GM23338 (cell line): ENCODE measurements at regions not wholly inside any gene's neighbourhood (a gene's known extent, or its start where the extent isn't known, plus 50 kb on each side); places are given as distances from the start of the nearest gene placed in this dataset.

Experiments used
- ATAC-seq: fragments of 200-7000 bp; cut with Tn5 transposase; 3 replicates; pipeline ENCODE4 v1.9.1; 2020
- DNase-seq: peaks from one replicate; pipeline ENCODE4 v3.0.0-alpha.2; 2015; ENCODE audit warnings: low spot score
- H2AFZ ChIP-seq: fragments of 200-600 bp; sonication (generic); 2 replicates; pipeline ENCODE4 v1.8.0; 2016; ENCODE audit warnings: antibody characterized with exemption, mild to moderate bottlenecking, moderate library complexity
- H3F3A ChIP-seq: fragments of 200-600 bp; sonication (generic); replicated peaks from 2 replicates; pipeline ENCODE4 v1.8.0; 2017; ENCODE audit warnings: antibody characterized with exemption, mixed run types, low read depth
- H3K27ac ChIP-seq: fragments of 200-600 bp; sonication (generic); 2 replicates; pipeline ENCODE4 v1.6.1; 2016; ENCODE audit warnings: low read depth
- H3K27me3 ChIP-seq: fragments of 200-600 bp; sonication (generic); 2 replicates; pipeline ENCODE4 v1.8.0; 2016; ENCODE audit warnings: mild to moderate bottlenecking, mixed run types, moderate library complexity; ENCODE audit not compliant: insufficient read depth
- H3K36me3 ChIP-seq: fragments of 200-600 bp; sonication (generic); 2 replicates; pipeline ENCODE4 v1.8.0; 2016; ENCODE audit warnings: mild to moderate bottlenecking; ENCODE audit not compliant: insufficient read depth
- H3K4me1 ChIP-seq: fragments of 200-600 bp; sonication (generic); 2 replicates; pipeline ENCODE4 v1.8.0; 2016; ENCODE audit warnings: mild to moderate bottlenecking, moderate library complexity; ENCODE audit not compliant: insufficient read depth
- H3K4me2 ChIP-seq: fragments of 200-600 bp; sonication (generic); 2 replicates; pipeline ENCODE4 v1.7.1; 2017; ENCODE audit warnings: mixed run types
- H3K4me3 ChIP-seq: fragments of 200-600 bp; sonication (generic); 2 replicates; pipeline ENCODE4 v1.6.1; 2016; ENCODE audit warnings: mixed run types
- H3K79me2 ChIP-seq: fragments of 200-600 bp; sonication (generic); replicated peaks from 2 replicates; pipeline ENCODE4 v1.8.0; 2017; ENCODE audit warnings: mild to moderate bottlenecking; ENCODE audit not compliant: insufficient read depth
- H3K9me2 ChIP-seq: fragments of 200-600 bp; sonication (generic); 2 replicates; pipeline ENCODE4 v1.8.0; 2017; ENCODE audit not compliant: insufficient read depth
- H4K20me1 ChIP-seq: fragments of 200-600 bp; sonication (generic); replicated peaks from 2 replicates; pipeline ENCODE4 v1.8.0; 2017; ENCODE audit warnings: mild to moderate bottlenecking; ENCODE audit not compliant: insufficient read depth
- H3K27ac Mint-ChIP-seq: 2 replicates; pipeline ENCODE4 v1.8.0; 2020; ENCODE audit warnings: inconsistent platforms, mild to moderate bottlenecking, moderate library complexity, mixed read lengths
- H3K27me3 Mint-ChIP-seq: 3 replicates; pipeline ENCODE4 v1.8.0; 2022; ENCODE audit warnings: low read depth, mild to moderate bottlenecking, moderate library complexity, mixed read lengths, inconsistent platforms; ENCODE audit not compliant: insufficient read depth, poor library complexity
- H3K36me3 Mint-ChIP-seq: 3 replicates; pipeline ENCODE4 v1.8.0; 2021; ENCODE audit warnings: low read depth, mild to moderate bottlenecking, inconsistent platforms, moderate library complexity, mixed read lengths
- H3K4me1 Mint-ChIP-seq: 3 replicates; pipeline ENCODE4 v1.8.0; 2020; ENCODE audit warnings: mild to moderate bottlenecking, inconsistent platforms, mixed read lengths
- H3K4me3 Mint-ChIP-seq: 3 replicates; pipeline ENCODE4 v1.8.0; 2021; ENCODE audit warnings: moderate library complexity, mild to moderate bottlenecking, inconsistent platforms, mixed read lengths
- H3K9me3 Mint-ChIP-seq: 3 replicates; pipeline ENCODE4 v1.8.0; 2020; ENCODE audit warnings: moderate library complexity, mild to moderate bottlenecking, inconsistent platforms, mixed read lengths
- CREB1 ChIP-seq: fragments of 250-450 bp; sonication (Bioruptor Pico); IDR thresholded peaks from 2 replicates; pipeline ENCODE4 v1.5.0; 2020; ENCODE audit warnings: low read depth, mild to moderate bottlenecking, moderate library complexity
- EZH2 ChIP-seq: fragments of 200-600 bp; sonication (generic); IDR thresholded peaks from one replicate; pipeline ENCODE4 v1.8.0; 2017; ENCODE audit warnings: antibody characterized with exemption, mild to moderate bottlenecking, low read depth; ENCODE audit not compliant: unreplicated experiment
- EZH2phosphoT487 ChIP-seq: fragments of 200-600 bp; sonication (generic); IDR thresholded peaks from one replicate; pipeline ENCODE4 v1.8.1; 2018; ENCODE audit warnings: antibody characterized with exemption; ENCODE audit not compliant: unreplicated experiment
- JUNB ChIP-seq: IDR thresholded peaks from one replicate; pipeline ENCODE4 v1.6.1; 2016; ENCODE audit warnings: antibody characterized with exemption; ENCODE audit not compliant: unreplicated experiment
- NANOG ChIP-seq: IDR thresholded peaks from 2 replicates; pipeline ENCODE4 v1.6.1; 2016; ENCODE audit warnings: antibody characterized with exemption, borderline replicate concordance
- POLR2AphosphoS5 ChIP-seq: IDR thresholded peaks from 2 replicates; pipeline ENCODE4 v1.6.1; 2016; ENCODE audit warnings: antibody characterized with exemption, low read depth
- REST ChIP-seq: IDR thresholded peaks from one replicate; pipeline ENCODE4 v1.6.1; 2018; ENCODE audit warnings: antibody characterized with exemption; ENCODE audit not compliant: unreplicated experiment
- ZNF114 ChIP-seq: fragments of 250-450 bp; sonication (Bioruptor Pico); IDR thresholded peaks from 2 replicates; pipeline ENCODE4 v1.5.0; 2020; ENCODE audit warnings: mild to moderate bottlenecking, moderate library complexity
- ZNF331 ChIP-seq: fragments of 250-450 bp; sonication (Bioruptor Pico); IDR thresholded peaks from 2 replicates; pipeline ENCODE4 v1.5.0; 2020; ENCODE audit warnings: low read depth, mild to moderate bottlenecking, moderate library complexity
- ZNF462 ChIP-seq: fragments of 250-450 bp; sonication (Bioruptor Pico); IDR thresholded peaks from 2 replicates; pipeline ENCODE4 v1.5.0; 2020; ENCODE audit warnings: mild to moderate bottlenecking, moderate library complexity
- TF ChIP-seq, protein P1 (sequence below): IDR thresholded peaks from 2 replicates; pipeline ENCODE4 v1.6.1; 2016; ENCODE audit warnings: antibody characterized with exemption

DNA sequence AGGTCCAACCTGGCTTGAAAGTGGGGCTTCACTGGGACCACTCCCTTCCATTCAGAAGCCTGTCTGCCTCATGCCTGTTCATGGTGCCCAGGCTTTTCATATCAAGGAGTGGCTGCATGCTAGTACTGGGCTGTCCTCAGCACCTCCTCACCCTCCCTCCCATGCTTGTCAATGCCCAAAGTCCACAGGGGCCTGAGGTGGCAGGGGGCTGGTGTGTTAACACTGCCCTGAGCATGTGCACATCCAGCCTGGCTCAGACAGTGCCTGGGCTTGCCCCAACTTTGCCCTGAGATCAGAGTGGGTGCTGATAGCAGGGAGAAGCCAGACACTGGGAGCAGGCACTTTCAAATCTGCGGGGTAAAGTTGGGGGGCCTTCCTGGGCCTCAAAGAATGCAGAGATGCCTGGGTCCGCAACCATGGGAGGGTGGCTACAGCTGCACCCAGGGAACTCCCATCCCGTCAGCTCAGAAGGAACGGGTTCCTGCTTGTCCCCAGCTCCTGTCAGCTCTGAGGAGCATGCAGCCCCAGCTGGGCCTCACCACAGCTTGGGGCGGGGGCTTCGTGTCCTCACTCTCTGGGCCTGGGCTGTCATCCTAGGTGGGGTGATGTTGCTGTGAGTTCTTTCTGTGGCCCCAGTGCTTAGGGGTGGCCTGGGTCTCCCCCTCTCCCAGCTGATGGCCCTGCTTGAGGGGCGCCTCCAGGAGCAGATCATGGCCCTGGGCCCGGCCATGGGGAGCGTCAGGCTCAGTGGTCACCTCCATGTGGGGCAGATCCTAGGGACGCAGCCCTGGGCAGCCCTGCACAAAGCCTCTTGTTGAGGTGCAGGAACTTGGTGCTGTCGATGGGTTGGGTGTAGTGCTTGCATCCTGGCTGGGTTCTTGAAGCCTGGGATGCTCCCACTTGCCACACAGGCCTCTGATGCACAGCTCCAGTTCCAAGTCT is 830.6 kb upstream of the SLITRK5 start:
- Histone ChIP-seq H3K4me2 (no peak overlapping the region), H3K27ac (no peak overlapping the region), H3K9me2 (no peaks in the 10 kb centered on the region), H3F3A (no peaks in the 10 kb centered on the region), H3K79me2 (no peaks in the 10 kb centered on the region), H3K4me3 (no peak overlapping the region), H3K27me3 (no peaks in the 10 kb centered on the region), H2AFZ (no peak overlapping the region), H3K36me3 (no peaks in the 10 kb centered on the region), H3K4me1 (no peaks in the 10 kb centered on the region), H4K20me1 (no peaks in the 10 kb centered on the region)
- TF ChIP-seq EZH2phosphoT487 (no peak), NANOG (no peak), ZNF462 (no peak), REST (no peak), CREB1 (CRISPR knock-in tag) (no peak), POLR2AphosphoS5 (no peak), ZNF331 (CRISPR knock-in tag) (no peak), ZNF114 (no peak), JUNB (no peak), EZH2 (no peak)
- TF ChIP-seq, protein P1, sequence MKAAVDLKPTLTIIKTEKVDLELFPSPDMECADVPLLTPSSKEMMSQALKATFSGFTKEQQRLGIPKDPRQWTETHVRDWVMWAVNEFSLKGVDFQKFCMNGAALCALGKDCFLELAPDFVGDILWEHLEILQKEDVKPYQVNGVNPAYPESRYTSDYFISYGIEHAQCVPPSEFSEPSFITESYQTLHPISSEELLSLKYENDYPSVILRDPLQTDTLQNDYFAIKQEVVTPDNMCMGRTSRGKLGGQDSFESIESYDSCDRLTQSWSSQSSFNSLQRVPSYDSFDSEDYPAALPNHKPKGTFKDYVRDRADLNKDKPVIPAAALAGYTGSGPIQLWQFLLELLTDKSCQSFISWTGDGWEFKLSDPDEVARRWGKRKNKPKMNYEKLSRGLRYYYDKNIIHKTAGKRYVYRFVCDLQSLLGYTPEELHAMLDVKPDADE, result no peak
- peaks cover 37% of the 10 kb centered on the region for H3K9me3 Mint-ChIP-seq
- peaks cover 29% of the 10 kb centered on the region for H3K36me3 Mint-ChIP-seq
- H3K27ac Mint-ChIP-seq, result no peak overlapping the region
- ATAC-seq (no peak), DNase-seq (no peak)
- no peaks in the 10 kb centered on the region for H3K4me1 Mint-ChIP-seq
- no peak overlapping the region for H3K4me3 Mint-ChIP-seq
- H3K27me3 Mint-ChIP-seq, result peaks cover 2% of the 10 kb centered on the region
